ENCODE measurements at regions not wholly inside any gene's neighbourhood (a gene's known extent, or its start where the extent isn't known, plus 50 kb on each side); places are given as distances from the start of the nearest gene placed in this dataset.

- no peak for DNase-seq (ENCODE audit: low read depth, low spot score)
- no peak for ATAC-seq
- Histone ChIP-seq H3K4me1 (ENCODE audit: control insufficient read depth, insufficient read depth, low read length) (no peaks in the 10 kb centered on the region), H3K9me3 (ENCODE audit: control insufficient read depth, insufficient read depth, low read depth, low read length) (no peaks in the 10 kb centered on the region), H3K4me3 (ENCODE audit: low read depth in 2 of 2, low read length in 2 of 2) (no peak overlapping the region), H3K27me3 (ENCODE audit: control insufficient read depth, insufficient read depth, low read length) (no peaks in the 10 kb centered on the region; the same call in 1 of the 2 replicates), H3K27ac (ENCODE audit: low read length) (no peak overlapping the region), H3K36me3 (ENCODE audit: control insufficient read depth, insufficient read depth, low read length) (no peaks in the 10 kb centered on the region)
- POLR2A ChIA-PET = no interaction called here
- intact Hi-C loops (cut with micrococcal nuclease; ENCODE audit: unreplicated experiment) (no loop called here), in situ Hi-C loops (cut with HindIII; ENCODE audit: low pct_unique_long_range_greater_than_20kb, low sequenced_read_pairs) (no loop called here)
- TF ChIP-seq TCF7L2 (IDR thresholded peaks at IDR 0.05; ENCODE audit: low read depth, low read length) (no peak), CTCF (IDR thresholded peaks at IDR 0.05) (peak; percentile 69)
- BruUV-seq (replicated peaks) = no TSS peak
- CTCF ChIA-PET = no interaction called here
These were observed 529.5 kb downstream of the SOX6 start for GRCh38 chr11:15826826-15827225.

GRCh38 chr11:15828215-15828853, 528.0 kb downstream of the SOX6 start:
- H3K9me3 ChIP-seq (ENCODE audit: control insufficient read depth, insufficient read depth, low read depth, low read length) = no peaks in the 10 kb centered on the region
- no TSS peak for BruUV-seq (replicated peaks)
- ATAC-seq (no peak), DNase-seq (ENCODE audit: low read depth, low spot score) (no peak)
- no peak for TF ChIP-seq SIN3A (IDR thresholded peaks at IDR 0.05; ENCODE audit: borderline replicate concordance, insufficient read depth, low read depth, low read length)
- TF ChIP-seq POLR2AphosphoS5 (IDR thresholded peaks at IDR 0.05; ENCODE audit: low read depth, low read length) = no peak
- TF ChIP-seq REST (IDR thresholded peaks at IDR 0.05; ENCODE audit: insufficient read depth in 1 of 2, low read depth in 2 of 2, low read length in 1 of 2) = no peak
- TF ChIP-seq CTCF (IDR thresholded peaks at IDR 0.05) = no peak
- no peak for TF ChIP-seq TCF7L2 (IDR thresholded peaks at IDR 0.05; ENCODE audit: low read depth, low read length)
- H3K27ac ChIP-seq (ENCODE audit: low read length) = no peak overlapping the region
- no peaks in the 10 kb centered on the region; the same call in 1 of the 2 replicates for H3K27me3 ChIP-seq (ENCODE audit: control insufficient read depth, insufficient read depth, low read length)
- intact Hi-C loops (cut with micrococcal nuclease; ENCODE audit: unreplicated experiment) = no loop called here
- ChIA-PET CTCF (no interaction called here), POLR2A (no interaction called here)
- H3K36me3 ChIP-seq (ENCODE audit: control insufficient read depth, insufficient read depth, low read length) = no peaks in the 10 kb centered on the region
- in situ Hi-C loops (cut with HindIII; ENCODE audit: low pct_unique_long_range_greater_than_20kb, low sequenced_read_pairs) = no loop called here
- no peaks in the 10 kb centered on the region for H3K4me1 ChIP-seq (ENCODE audit: control insufficient read depth, insufficient read depth, low read length)
- H3K4me3 ChIP-seq (ENCODE audit: low read depth in 2 of 2, low read length in 2 of 2) = no peak overlapping the region

Data from Panc1 (cell line).